22Rv1 (cell line): ENCODE measurements at regions not wholly inside any gene's neighbourhood (a gene's known extent, or its start where the extent isn't known, plus 50 kb on each side); places are given as distances from the start of the nearest gene placed in this dataset.
A peak's percentile ranks its signal among the peaks of the same experiment; 100 is the strongest.

Experiments
- ZFX ChIP-seq: fragments of 450-650 bp; IDR thresholded peaks from 2 replicates; pipeline ENCODE4 v1.6.1; 2017; ENCODE audit warnings: antibody characterized with exemption, borderline replicate concordance
- TF ChIP-seq, protein P1 (sequence below): fragments of 450-650 bp; IDR thresholded peaks from 2 replicates; pipeline ENCODE4 v1.5.1; 2017; ENCODE audit warnings: mild to moderate bottlenecking

DNA sequence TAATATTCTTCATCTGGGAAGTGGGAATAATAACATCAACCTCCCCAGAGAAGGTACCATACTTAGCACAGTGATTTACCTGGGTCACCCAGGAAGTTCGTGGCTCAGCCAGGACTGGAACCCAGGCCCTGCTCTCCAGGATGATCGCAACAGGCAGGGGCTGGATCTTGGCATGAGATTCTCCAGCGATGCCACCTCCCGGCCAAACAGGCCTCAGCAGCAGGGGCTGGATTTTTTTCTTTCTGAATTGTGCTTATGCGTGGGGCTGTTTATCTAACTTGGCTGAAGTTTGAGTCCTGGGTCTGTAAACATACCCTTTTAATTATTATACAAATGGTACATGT lies 129.5 kb upstream of the PTPN1 start:
- TF ChIP-seq, protein P1, sequence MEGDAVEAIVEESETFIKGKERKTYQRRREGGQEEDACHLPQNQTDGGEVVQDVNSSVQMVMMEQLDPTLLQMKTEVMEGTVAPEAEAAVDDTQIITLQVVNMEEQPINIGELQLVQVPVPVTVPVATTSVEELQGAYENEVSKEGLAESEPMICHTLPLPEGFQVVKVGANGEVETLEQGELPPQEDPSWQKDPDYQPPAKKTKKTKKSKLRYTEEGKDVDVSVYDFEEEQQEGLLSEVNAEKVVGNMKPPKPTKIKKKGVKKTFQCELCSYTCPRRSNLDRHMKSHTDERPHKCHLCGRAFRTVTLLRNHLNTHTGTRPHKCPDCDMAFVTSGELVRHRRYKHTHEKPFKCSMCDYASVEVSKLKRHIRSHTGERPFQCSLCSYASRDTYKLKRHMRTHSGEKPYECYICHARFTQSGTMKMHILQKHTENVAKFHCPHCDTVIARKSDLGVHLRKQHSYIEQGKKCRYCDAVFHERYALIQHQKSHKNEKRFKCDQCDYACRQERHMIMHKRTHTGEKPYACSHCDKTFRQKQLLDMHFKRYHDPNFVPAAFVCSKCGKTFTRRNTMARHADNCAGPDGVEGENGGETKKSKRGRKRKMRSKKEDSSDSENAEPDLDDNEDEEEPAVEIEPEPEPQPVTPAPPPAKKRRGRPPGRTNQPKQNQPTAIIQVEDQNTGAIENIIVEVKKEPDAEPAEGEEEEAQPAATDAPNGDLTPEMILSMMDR = peak; percentile 72
- TF ChIP-seq ZFX = no peak
